ENCODE measurements at regions not wholly inside any gene's neighbourhood (a gene's known extent, or its start where the extent isn't known, plus 50 kb on each side); places are given as distances from the start of the nearest gene placed in this dataset.
A peak's percentile ranks its signal among the peaks of the same experiment; 100 is the strongest.

DNA sequence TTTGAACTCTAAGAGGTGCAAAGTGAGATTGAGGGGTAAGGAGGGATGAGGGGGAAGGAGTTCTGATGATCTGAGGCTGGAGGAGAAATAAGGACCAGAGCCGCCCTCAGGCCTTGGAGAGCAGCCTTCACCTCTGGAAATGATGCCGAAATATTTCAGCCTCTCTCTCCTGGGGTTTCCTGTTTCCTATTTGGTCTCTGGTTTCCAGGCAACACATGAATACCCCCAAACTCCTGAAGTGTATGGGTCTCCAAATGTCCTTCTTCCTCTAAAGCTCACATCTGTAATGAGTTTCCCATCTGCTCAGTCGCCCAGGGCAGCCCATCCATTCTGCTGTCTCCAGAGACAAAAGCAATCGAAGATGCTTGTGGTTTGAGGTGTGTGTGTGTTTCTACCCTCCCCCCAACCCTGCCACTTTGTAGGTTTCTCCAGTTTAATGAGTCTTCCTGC, 52.0 kb upstream of the FAM20B start:
- Histone ChIP-seq H3K27me3 (no peaks in the 10 kb centered on the region), H3K36me3 (no peaks in the 10 kb centered on the region), H3K4me1 (no peaks in the 10 kb centered on the region), H3K4me3 (no peak overlapping the region), H3K27ac (no peak overlapping the region), H3K9me3 (peaks cover 12 to 24% (median 17%) of the 10 kb centered on the region in 4 donors)
- intact Hi-C loops (cut with DNase I; ENCODE audit: low total_unique reads) = no loop called here
- DNase-seq = peak in 1 of 2 donors; percentile 58
- TF ChIP-seq CTCF (IDR thresholded peaks at IDR 0.05) = no peak
- TF ChIP-seq EP300 (IDR thresholded peaks at IDR 0.05) = no peak
- no peak for TF ChIP-seq POLR2A (IDR thresholded peaks at IDR 0.05)
- no peak for TF ChIP-seq POLR2AphosphoS5 (IDR thresholded peaks at IDR 0.05)
- WGBS, 5 donors = 48 to 66% (median 58%) methylated on average over 4 of the region's 4 CpGs
